Hindlimb muscle (tissue), 1 donor: ENCODE measurements at regions not wholly inside any gene's neighbourhood (a gene's known extent, or its start where the extent isn't known, plus 50 kb on each side); places are given as distances from the start of the nearest gene placed in this dataset.
"Not testable (repeated sequence)": the region's sequence is repeated elsewhere in the genome, so short reads cannot be mapped to it uniquely, and the experiment has no call there.

Source experiments
- DNase-seq: peaks from one replicate; pipeline ENCODE4 v3.0.0-alpha.2; 2013

DNA sequence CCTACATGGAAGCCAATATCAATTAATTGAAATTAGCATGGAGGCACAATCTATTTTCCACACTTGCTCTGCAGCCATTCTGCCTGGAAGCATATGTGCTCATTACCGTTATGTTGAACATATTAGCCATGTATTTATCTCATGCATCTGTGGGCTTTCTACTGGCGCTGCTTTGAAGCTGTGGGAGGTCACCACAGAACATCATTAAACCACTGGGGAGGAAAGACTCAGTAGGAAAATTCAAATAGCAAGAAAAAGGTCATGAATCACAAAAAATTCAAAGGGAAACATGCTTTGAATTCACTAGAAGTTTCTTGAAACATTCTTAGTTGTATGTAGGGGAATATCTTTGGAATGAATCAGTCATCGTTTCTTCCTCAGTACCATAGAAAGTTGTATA lies 652.5 kb downstream of the EDEM1 start:
- no peak for DNase-seq

GRCh38 chr3:5841599-5841998 lies 654.1 kb downstream of the EDEM1 start:
- no peak for DNase-seq

DNA sequence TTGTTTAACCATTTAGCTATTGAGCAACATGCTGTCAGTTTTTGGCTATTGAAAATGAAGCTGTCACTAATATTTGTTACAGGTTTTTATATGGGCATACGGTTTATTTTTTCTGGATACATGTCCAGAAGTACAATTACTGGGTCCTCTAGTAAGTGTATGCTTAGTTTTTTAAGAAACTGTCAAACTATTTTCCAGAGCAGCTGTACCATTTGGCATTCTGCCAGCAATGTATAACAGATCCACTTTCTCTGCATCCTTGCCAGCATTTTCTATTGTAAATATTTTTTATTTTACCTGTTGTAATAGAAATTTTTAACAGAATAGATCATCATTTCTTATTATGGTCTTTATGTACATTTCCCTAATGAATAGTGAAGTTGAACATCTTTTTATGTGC lies 658.8 kb downstream of the EDEM1 start:
- peak; percentile 9 for DNase-seq

- no peak for DNase-seq
Observed at GRCh38 chr3:5861151-5861550, 673.6 kb downstream of the EDEM1 start.

DNA sequence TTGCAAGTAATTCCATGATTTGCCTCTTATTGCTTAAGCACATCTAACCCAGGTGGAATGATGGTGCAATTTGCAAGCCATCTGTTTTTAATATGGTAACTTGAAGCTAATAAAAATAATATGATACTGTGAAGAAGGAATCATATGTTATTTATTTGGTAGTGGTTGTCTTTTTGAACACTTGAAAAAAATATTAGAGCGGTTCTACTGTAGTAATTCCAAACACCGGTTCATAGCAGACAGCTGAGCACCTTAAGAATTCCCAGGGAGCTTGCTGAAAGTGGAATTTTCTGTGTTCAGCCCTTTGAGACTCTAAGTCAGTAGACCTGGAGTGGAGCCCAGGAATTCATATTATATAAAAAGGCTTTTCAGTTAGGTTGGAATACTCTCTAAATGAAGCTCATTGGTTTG lies 687.4 kb downstream of the EDEM1 start:
- DNase-seq, result peak; percentile 30

DNA sequence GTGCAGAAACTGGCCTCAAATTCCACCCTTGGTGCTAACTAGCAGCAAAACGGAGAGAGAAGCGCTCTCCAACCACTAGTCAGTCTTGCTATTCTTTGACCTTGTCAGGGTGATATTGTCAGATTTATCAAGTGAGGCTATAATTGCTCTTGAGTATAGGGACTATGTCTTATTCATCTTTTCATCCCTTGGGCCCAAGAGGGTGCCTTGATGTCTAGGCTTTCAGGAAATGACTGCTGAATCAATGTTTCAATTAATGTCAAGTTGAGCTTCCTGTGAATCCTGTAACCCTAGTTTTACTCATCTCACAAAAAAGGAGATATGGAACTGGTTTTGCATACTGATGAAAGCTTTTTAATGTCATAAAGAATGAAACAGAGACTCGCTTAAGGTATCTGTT lies 701.3 kb downstream of the EDEM1 start:
- no peak for DNase-seq

GRCh38 chr3:5889374-5889773 lies 701.9 kb downstream of the EDEM1 start:
- DNase-seq, result no peak

DNA sequence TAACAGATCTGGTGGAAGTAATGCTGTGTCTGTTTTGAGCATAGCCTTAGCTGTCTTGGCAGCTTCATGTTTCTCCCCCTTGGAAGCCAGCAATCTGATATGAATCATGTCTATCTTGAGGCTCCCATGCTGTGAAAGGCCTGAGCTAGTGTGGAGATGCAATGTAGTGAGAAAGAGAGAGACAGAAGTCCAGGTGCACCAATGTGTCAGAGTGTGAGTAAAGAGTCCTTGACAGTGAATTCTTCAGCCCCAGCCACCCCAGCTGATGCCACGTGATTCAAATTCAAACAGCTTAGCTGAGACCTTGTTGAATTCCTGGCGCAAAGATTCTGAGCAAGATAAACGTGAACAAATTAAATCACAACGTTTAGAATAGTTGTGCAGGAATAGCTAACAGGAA lies 704.2 kb downstream of the EDEM1 start:
- DNase-seq, result no peak

DNA sequence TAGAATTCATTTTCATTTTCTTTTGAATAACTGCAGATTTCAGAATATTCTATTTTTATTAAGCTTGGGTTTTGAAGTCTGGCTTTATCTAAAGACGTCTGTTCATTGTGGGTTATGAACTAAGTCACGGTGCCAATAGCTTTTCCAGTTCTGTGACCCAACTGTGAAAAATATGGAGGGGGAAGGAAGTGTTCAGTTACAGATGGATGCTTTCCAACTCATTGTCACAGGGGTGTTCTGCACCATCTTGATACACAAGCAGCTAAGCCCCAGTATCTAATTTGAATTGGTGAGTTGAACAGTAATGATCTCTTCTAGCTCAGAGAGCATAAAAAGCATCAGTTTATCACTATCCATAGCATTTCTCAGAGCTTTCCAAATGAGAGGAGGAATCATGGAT lies 710.6 kb downstream of the EDEM1 start:
- DNase-seq, result no peak

DNA sequence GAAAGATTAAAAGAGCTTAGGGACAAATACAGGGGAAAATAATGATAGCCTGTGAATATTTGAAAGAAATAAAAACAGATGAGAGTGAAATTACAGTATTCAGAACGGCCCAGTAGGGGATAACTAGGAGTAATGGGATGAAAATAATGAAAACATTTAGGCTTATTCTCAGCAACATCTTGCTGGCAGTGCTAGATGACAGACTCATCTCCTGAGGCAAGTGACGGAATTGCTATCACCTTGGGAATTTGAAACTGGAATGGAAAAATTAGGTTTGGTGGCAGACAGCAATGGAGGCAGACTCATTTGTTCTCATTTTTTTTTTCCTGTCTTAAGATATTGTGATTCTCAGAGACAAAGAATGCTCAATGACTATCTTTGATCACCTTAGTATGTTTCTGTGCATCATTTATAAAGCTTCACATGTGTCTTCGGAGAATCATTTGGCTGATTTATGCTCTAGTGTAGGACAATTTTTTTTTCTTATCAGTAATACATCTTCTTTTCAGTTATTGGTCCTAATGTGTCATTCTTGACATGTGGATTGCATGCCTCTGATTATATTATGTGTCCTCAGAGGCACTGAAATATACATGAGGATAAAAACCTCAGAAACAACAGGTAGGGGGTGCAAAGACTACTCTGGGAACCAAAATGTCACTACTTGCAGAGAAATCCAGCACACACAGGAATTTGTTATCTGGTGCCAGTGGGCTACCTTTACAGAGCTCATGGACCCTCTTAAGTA lies 711.7 kb downstream of the EDEM1 start:
- DNase-seq, result no peak

DNA sequence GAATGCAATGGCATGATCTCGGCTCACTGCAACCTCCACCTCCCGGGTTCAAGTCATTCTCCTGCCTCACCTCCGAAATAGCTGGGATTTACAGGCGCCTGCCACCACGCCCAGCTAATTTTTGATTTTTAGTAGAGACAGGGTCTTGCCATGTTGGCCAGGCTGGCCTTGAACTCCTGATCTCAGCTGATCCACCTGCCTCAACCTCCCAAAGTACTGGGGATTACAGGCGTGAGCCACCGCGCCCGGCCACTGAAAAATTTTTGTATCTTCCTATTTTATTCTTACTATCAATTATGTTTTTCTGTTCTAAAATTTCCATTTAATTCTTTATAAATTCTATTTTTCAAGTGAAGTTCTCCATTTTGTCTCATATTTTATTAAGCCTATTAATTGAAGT lies 730.4 kb downstream of the EDEM1 start:
- DNase-seq, result no peak

DNA sequence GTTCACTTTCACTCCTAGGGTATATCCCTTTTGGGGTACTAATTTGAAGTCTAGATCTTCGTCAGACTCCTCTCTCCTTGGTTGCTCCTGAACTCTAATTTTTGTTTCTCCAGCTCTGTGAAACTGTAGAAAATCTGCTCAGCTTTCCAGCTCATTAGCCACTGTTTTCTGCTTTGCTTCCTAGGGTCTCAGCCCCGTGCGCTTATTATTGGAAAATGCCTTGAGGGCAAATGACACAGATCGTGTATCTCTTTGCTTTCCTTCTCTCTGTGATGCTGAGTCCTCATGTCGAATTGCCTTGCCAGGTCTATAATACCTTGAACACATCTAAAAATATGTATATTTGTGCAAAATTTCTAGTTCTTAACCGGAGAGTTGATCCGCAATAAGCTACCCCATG lies 731.1 kb downstream of the EDEM1 start:
- no peak for DNase-seq

GRCh38 chr3:5929027-5929426 lies 741.5 kb downstream of the EDEM1 start:
- DNase-seq, result no peak

DNA sequence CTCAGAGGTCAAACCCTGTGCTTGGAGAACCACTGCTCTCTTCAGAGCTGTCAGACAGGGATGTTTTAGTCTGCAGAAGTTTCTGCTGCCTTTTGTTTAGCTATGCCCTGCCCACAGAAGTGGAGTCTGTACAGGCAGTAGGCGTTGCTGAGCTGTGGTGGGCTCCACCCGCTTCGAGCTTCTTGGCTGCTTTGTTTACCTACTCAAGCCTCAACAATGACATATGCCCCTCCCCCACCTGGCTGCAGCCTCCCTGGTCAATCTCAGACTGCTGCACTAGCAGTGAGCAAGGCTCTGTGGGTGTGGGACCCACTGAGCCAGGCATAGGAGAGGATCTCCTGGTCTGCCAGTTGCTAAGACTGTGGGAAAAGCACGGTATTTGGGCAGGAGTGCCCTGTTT lies 756.6 kb downstream of the EDEM1 start:
- DNase-seq, result not testable (repeated sequence)

- DNase-seq, result no peak
Observed at GRCh38 chr3:5948084-5948483, 760.6 kb downstream of the EDEM1 start.

- DNase-seq, result no peak
Observed at GRCh38 chr3:5951026-5951425, 763.5 kb downstream of the EDEM1 start.

- DNase-seq, result no peak
Observed at GRCh38 chr3:5972586-5972985, 785.1 kb downstream of the EDEM1 start.

GRCh38 chr3:5974630-5975322 lies 787.3 kb downstream of the EDEM1 start:
- DNase-seq, result no peak

- no peak for DNase-seq
Observed at GRCh38 chr3:5977331-5977730, 789.8 kb downstream of the EDEM1 start.

DNA sequence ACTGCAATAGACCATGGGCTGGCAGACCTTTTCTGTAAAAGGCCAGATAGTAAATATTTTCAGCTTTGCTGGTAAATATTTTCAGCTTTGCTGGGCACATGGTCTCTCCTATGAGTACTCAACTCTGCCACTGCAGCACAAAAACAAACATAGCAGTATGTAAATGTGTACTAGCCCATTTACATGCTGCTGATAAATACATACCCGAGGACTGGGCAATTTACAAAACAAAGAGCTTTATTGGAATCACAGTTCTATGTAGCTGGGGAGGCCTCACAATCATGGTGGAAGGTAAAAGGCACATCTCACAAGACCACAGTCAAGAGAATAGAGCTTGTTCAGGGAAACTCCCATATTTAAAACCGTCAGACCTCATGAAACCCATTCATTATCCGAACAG lies 793.0 kb downstream of the EDEM1 start:
- DNase-seq, result no peak

- DNase-seq, result no peak
Observed at GRCh38 chr3:5994651-5995050, 807.1 kb downstream of the EDEM1 start.

- no peak for DNase-seq
Observed at GRCh38 chr3:6018456-6018855, 830.9 kb downstream of the EDEM1 start.

GRCh38 chr3:6022621-6023020 lies 835.1 kb downstream of the EDEM1 start:
- DNase-seq, result no peak

DNA sequence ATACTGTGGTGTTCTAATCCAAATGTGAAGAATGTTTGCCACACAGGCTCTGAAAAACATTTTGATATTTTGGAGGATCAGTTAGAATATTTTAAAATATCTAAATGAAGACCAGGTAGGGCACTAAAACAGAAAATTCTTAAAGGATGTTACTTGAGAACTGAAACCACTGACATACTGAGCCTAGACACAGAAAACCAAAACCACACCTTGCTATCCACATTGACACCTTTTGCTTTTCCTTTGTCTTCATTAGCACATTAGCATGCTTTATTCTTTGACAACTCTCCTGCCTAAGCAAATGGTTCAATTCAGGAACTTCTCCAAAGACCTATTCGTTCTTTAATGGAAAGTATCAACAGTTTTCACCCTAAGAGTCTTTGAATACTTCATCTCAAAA lies 835.9 kb upstream of the GRM7 start:
- no peak for DNase-seq

DNA sequence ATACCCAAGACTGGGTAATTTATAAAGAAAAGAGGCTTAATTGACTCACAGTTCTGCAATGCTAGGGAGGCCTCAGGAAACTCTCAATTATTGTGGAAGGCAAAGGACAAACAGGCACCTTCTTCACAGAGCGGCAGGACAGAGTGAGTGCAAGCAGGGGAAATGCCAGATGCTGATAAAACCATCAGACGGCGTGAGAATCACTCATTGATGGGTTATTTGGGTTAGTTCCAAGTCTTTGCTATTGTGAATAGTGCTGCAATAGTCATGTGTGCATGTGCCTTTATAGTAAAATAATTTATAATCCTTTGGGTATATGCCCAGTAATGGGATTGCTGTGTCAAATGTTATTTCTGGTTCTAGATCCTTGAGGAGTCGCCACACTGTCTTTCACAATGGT lies 830.3 kb upstream of the GRM7 start:
- not testable (repeated sequence) for DNase-seq
